NCI-H82 treated with DMSO at 0.1 percent for 48 hours (cell line): ENCODE measurements at regions not wholly inside any gene's neighbourhood (a gene's known extent, or its start where the extent isn't known, plus 50 kb on each side); places are given as distances from the start of the nearest gene placed in this dataset.
A peak's percentile ranks its signal among the peaks of the same experiment; 100 is the strongest.

Source experiments
- DNase-seq: peaks from one replicate; lab custom pipeline; 2025; ENCODE audit not compliant: unreplicated experiment; lab: John Stamatoyannopoulos, UW

DNA sequence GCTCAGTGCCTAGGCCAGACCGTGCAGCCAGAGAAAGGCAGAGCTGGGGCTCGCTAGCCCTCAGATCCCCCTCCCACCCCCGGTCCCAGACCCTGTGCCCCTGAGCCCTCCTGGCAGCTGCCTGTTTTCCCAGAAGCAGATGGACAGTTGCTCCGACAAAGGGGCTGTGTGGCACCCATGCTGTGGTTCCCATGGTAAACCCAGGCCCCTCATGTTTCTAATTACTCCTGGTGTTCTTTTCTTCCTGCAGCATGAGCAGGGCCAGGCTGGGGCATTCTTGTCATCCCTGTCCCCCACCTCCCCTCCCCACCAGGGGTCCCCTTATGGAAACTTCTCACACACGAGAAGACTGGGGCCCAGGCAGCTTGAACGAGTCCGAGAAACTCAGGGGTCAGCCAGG lies 269.6 kb downstream of the HAUS1 start:
- no peak for DNase-seq

DNA sequence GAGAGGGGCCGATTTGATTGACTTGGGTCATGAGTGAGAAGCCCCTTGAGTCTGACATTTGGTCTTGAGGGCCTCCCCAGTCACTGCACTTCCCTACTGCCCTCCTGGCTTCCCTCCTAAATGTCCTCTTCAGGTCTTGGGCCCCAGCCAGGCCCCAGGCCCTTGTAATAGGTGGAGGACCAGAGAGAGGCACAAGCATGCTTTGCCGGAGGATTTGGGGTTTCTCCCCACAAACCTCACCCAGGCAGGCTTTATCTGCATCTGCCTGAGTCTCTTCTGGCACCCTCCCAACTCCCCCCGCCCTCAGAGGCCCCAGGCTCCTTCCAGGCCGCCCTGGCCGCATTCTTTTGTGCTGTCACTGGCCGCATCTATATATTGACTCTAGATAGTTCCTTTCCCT lies 270.7 kb downstream of the HAUS1 start:
- no peak for DNase-seq

- no peak for DNase-seq
These were observed 273.4 kb downstream of the HAUS1 start for GRCh38 chr18:46377557-46377956.

- DNase-seq: no peak
These were observed 274.1 kb downstream of the HAUS1 start for GRCh38 chr18:46378126-46378863.

- DNase-seq: no peak
These were observed 274.7 kb downstream of the HAUS1 start for GRCh38 chr18:46378864-46379207.

GRCh38 chr18:46379323-46379950 lies 275.3 kb downstream of the HAUS1 start:
- DNase-seq: no peak

DNA sequence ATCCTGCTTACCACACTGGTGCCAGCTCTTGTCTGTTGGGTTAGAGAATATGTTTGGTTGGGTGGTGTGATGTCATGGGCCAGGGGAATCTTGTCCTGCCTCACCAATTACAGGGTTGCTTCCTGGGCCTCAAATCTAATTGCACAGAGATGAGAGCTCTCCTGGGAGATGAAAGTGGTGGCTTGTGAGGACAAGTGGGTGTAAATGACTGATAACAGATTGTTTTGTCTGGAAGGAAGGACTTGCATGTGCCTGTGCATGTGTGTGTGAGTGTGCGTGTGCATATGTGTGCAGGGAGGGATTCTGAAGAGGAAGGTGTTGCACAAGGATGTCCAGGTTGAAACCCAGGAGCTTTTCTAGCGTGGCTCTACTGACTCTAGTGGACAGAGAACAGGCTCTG lies 271.9 kb downstream of the LOXHD1 start:
- DNase-seq: no peak

- DNase-seq: no peak
These were observed 270.2 kb downstream of the LOXHD1 start for GRCh38 chr18:46386788-46387187.

GRCh38 chr18:46387441-46388131 lies 269.4 kb downstream of the LOXHD1 start:
- peak; percentile 5 for DNase-seq

GRCh38 chr18:46388286-46388685 lies 268.7 kb downstream of the LOXHD1 start:
- no peak for DNase-seq

GRCh38 chr18:46392576-46392975 lies 264.4 kb downstream of the LOXHD1 start:
- no peak for DNase-seq

DNA sequence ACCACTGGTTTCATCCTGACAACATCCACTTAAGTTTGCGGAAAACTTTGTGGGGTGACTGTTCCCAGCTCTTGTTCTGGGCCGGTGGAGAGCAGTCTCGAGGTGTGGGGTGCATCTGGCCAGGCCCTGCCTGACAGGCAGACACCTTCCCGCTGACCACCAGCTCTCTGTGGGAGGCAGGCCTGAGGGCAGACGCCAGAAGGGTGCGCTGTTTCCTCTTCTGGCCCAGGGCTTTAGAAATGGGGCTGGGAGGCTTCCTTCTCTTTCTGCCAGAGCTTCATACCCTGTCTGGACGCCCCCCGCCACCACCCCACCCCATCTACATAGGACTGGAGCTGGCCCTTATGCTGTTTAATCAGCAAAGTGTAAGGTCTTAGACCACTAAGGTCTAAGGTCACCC lies 263.8 kb downstream of the LOXHD1 start:
- no peak for DNase-seq

DNA sequence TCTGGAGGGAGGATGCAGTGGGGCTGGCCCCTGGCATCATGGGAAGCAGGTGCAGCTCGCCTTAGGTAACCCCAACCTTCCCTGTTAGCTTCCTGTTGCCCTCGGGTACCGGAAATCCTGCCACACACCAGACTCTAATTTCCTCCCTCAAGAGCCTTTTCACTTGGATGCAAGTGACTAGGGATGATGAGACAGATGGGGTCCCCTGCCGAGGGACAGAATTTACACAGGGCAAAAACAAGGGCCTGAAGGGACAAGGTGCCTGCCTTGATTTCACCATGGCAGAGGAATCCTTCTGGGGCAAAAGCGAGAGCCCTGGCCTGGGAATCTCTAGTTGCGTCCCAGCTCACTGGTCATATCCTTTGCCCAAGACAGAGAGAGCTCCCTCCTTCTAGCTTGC lies 263.1 kb downstream of the LOXHD1 start:
- DNase-seq: no peak

GRCh38 chr18:46395795-46396194 lies 261.2 kb downstream of the LOXHD1 start:
- no peak for DNase-seq

- no peak for DNase-seq
These were observed 259.8 kb downstream of the LOXHD1 start for GRCh38 chr18:46397174-46397573.

DNA sequence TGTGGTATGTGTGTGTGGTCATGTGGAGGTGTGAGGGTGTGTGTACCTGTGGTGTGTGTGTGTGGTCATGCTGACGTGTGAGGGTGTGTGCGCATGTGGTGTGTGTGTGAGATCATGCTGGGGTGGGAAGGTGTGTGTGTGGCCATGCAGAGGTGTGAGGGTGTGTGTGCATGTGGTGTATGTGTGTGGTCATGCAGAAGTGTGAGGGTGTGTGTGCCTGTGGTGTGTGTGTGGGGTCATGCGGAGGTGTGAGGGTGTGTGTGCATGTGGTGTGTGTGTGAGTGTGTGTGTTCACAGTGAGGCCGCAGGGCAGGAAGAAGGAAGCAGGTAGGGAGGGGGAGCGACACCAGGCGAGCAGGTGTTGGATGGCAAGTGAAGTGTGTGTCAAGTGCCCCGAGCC lies 259.0 kb downstream of the LOXHD1 start:
- no peak for DNase-seq

DNA sequence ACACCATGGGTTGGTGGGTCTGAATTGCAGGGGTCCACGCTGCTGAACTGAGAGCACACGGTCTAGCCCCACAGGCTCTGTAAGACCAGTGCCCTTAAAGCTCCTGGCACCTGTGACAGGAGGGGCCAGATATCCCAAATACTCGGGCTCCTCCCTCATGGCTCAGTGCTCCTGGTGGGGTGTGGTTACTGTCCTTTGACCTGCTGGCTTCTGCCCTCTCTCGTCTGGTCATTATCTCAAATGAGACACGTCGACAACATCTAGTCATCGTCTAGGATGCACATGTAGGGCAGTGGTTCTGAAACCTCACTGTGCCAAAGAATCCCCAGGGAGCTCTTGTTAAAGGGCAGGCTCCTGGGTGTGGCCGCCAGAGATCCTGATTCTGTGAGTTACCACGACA lies 258.4 kb downstream of the LOXHD1 start:
- DNase-seq: no peak

DNA sequence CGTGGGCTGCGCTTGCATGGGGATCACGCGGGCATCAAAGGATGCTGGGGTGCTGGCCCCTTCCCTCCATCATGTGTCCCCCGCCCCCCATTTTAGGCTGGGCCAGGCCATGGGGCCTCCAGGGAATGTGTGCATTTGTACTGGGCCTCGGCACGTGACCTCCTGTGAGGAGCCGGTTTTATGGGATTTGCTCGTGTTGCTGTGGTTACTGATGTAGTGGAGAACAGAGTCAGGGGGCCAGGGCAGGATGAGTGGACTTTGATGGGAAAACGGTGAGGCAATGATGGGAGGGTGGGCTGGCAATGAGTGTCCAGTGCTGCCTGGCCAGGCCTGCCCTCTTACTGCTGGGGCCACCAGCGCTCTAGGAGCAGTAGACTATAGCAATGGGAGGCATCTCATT lies 257.7 kb downstream of the LOXHD1 start:
- no peak for DNase-seq

GRCh38 chr18:46400449-46400848 lies 256.6 kb downstream of the LOXHD1 start:
- no peak for DNase-seq

DNA sequence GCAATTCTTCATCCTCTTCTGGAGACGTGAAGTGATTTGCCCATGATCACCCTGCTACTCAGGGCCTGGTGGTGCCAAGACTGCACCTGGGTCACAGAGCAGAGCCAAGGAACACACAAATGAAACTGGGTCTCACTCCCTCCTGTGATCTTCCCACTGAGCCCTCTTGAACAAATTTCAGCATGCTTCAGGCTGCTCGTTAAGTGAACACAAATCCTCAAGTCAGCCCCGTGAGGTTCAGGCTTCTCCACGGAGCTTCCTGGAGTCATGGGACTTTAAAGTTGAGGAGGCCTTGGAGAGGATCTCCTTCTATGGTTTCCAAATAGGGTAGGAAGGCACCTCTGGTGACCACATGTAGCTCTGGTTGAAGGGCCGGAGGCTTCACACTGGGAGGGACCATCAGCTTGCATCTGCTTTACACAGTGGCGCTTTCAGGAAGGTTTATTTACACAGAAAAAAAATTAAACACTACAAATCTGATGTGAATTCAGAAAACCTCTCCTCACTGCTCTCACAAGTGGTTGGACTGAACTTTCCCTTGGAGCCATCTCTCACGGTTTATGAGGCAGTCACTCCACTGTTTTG lies 255.4 kb downstream of the LOXHD1 start:
- DNase-seq: no peak

DNA sequence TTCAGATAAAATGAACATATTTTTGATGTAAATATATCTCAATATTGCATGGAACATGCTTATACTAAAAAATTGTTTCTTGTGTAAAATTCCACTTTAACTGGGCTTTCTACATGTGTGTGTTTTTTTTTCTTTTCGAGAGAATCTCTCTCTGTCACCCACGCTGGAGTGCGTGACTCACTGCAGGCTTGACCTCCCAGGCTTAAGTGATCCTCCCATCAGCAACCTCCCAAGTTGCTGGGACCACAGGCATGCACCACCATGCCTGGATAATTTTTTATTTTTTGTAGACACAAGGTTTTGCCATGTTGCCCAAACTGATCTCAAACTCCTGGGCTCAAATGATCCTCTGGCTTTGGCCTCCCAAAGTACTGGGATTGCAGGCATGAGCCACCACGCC lies 254.6 kb downstream of the LOXHD1 start:
- no peak for DNase-seq

- no peak for DNase-seq
These were observed 254.1 kb downstream of the LOXHD1 start for GRCh38 chr18:46402945-46403344.
